NCI-H2029 (cell line): ENCODE measurements at regions not wholly inside any gene's neighbourhood (a gene's known extent, or its start where the extent isn't known, plus 50 kb on each side); places are given as distances from the start of the nearest gene placed in this dataset.

Source experiments
- DNase-seq: peaks from one replicate; lab custom pipeline; 2025; lab: John Stamatoyannopoulos, UW

DNA sequence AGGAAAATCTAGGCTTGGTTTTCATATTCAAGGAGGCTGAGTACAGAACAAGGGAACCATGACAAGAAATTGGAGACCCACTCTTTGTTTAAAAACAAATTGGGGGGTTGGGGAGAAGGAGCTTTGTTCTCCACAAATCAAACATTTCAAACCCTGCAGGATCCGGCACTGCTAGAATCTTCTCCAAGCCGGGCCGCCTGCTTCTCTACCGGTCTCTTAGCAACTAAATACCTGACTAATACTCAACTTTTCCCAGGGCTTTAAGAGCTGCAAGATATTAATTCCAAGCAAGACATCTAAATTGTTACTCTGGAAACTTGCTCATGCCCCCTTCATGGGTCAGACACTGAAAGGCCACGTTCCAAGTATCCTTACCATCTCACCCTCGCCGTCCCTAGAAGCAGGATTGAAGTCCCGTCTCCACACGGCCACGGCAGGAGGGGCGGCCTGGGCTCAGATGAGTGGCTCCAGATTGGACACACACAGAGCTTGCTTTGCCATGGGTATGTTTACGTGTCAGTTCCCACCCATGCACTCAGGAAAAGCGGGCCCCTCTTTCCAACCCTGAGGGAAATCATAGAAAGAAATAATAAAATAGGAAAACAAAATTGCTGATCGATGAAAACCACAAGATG, 126.4 kb upstream of the CDH4 start:
- no peak for DNase-seq

- no peak for DNase-seq
These were observed 125.5 kb upstream of the CDH4 start for GRCh38 chr20:61126369-61127195.

DNA sequence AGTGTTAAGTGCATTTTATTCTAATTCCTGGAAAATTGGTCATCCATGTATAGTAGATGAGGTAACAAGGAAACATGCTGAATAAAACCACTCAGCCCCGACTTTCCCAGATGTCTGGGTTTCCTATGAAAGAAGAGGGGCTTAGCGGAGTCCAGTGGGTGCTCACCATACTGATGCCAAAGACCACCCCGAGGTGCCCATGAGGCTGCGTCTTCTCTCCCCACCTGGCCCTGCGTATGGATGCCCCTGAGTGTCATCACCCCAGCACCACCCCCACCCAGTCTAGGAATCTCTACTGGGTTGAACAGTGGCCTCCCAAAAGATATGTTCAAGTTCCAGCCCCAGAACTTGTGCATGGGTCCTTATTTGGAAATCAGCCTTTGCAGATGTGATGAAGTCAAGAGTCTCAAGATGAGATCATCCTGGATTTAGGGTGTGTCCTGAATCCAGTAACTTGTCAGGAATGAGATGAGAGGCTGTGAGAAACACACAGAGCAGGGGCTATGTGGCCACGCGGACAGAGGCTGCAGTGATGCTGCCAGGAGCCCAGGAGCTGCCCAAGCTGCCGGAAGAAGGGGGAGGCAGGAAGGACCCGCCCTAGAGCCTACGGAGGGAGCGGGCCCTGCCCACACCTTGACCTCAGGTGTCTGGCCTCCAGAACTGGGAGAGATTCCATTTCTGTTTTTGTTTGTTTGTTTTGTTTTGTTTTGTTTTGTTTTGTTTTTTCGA, 124.6 kb upstream of the CDH4 start:
- no peak for DNase-seq

DNA sequence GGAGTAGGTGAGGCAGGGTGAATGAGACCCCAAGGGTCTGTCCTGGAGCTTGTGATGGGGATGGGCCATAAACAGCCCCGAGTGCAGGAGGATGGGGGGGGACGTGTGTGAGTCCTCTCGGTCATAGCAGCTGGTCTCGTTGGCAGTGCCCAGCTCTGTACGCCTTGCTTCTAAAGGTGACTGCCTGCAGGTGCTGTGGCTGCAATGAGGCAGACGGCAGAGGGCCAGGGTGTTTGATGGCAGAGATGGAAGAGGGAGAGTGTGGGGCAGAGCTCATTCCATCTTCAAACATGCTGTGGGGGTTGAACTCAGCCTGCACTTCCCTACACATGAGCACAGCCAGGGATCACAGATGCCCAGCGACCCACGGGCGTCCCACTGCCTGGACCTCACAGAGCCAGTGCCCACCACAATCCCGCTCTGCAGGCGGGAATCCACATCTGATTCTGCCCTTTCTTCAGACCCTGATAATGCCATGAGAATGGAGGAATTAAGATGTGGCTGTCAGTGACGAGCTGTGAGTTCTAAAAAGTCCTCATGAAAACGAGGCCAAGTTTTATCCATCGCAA, 123.3 kb upstream of the CDH4 start:
- DNase-seq = no peak

- no peak for DNase-seq
These were observed 122.8 kb upstream of the CDH4 start for GRCh38 chr20:61129311-61129710.

DNA sequence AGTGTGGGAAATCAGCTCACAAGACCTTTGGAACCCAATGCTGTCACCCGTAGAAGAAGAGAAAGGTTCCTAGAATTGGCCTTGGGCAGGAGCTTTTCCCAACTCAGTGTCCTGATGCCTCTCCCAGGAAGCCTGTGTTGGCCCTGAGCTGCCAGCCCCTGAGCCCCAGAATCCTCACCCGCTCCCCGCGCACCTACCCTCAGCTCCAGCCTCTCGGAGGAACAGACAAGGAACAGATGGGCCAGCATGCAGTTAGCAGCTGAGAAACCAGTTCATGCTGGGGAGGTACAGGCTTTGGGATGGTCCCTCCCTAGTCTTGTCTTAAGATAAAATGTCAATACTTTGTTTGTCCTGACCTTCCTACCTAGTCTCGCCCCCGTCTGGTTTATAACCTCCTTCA, 121.9 kb upstream of the CDH4 start:
- DNase-seq = no peak

- no peak for DNase-seq
These were observed 120.1 kb upstream of the CDH4 start for GRCh38 chr20:61131944-61132343.

DNA sequence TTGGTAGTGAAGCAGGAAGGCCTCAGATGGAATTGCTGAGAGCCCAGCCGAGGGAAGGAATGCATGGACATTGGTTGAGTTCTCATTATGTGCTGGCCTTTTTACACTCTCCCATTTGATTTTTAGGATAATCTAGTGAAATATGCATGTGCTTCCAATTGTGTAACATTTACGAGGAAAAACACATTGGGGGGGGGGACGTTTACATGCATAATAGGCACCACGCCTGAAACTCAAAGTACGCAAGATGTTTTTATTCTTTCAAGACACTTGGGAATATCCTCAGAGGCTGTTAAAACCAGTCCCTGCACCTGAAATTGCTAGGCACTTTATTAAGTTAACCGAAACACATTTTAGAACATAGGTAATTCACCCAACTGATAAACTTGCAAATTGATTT, 118.5 kb upstream of the CDH4 start:
- DNase-seq = no peak

DNA sequence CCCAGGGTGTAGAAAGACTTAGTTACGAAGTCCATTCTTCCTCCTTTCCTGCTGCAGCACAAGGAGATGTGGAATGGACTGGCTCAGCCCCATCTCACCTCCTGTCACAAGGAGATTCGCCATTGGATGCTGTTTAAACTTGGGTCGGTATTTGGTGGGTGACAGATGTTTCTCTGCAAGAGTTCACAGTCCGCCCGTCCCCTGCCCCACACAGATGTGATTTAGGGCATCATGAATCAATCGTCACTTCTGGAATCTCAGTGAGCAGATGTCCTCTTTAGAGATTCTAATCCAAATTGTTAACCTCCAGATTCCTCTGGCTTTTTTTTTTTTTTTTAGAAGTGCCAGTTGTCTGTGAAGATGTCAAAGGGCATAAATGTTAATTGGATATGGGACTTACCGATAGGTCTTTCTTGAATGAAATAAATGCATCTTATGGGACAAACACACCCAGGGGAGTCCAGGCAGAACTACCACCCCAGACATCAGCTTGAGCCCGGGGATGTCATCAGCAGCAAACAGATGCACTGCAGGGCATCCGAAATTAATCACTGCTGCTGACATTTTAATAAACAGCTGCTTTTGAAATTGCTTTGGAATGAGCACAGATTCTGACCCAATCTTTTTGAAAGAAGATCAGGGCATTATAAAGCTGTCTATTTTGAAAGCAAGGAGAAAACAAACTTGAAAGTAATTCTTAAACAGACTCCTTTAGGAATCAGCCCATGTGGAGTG, 117.6 kb upstream of the CDH4 start:
- no peak for DNase-seq

- DNase-seq = no peak
These were observed 116.8 kb upstream of the CDH4 start for GRCh38 chr20:61135266-61135665.

DNA sequence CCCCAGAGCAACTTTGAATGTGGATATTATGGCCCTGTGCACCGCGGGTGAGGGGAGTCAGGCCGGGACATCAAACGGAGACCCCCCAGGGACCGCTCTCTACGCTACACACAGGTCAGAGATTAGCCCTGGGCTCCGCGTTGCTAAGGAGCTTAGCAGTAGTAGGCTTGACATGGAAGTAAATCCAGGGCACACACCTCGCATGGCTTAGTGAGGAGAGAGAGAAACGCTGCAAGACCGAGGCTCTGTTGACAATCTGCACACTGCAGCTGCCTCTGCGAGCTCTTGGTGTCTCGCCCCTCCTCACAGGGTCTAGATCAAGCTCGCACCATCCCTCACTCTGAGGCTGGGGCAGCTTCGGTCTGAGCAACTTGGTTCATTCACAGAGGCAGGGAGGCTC, 116.1 kb upstream of the CDH4 start:
- DNase-seq = no peak

GRCh38 chr20:61138566-61138965, 113.5 kb upstream of the CDH4 start:
- no peak for DNase-seq

DNA sequence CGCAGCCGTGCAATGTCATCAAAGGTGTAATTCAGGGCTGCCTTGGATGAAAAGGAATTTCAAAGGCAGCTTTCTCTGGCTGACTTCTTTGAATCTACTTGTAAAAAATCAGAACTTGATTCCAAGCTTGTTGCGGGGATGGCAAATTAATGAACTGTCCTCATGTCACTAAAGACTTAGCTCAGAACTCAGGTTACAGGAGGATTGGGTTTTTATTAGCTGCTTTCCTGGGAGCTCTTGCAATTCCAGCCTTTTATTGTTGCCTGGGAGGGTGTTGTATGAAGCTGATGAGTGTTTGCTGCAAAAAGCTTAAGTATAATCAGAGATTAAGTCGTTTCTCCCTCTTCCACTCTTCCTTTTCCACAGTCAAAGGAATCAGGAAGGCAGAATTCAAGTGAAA, 113.0 kb upstream of the CDH4 start:
- DNase-seq = no peak

- no peak for DNase-seq
These were observed 111.5 kb upstream of the CDH4 start for GRCh38 chr20:61140576-61140975.

- no peak for DNase-seq
These were observed 106.0 kb upstream of the CDH4 start for GRCh38 chr20:61146023-61146422.

GRCh38 chr20:61149636-61150035, 102.4 kb upstream of the CDH4 start:
- no peak for DNase-seq

DNA sequence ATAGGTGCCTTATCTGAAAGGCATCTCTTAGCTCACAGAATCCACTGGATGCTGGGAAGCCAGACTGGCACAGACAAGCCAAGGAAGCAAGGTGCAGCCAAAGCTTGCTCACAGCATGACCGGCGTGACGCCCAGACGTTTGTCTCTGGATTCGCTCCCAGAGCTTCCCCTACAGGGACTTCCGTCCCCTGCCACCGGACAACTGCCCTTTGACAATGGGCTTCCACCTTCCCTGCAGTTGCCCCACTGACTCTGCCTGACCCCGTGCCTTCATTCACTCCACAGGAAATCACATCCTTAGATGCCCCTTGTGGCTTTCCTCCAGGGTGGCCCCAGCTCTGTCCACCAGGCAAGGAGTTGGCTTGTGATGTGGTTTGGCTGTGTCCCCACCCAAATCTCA, 94.8 kb upstream of the CDH4 start:
- no peak for DNase-seq

- DNase-seq = no peak
These were observed 91.9 kb upstream of the CDH4 start for GRCh38 chr20:61159957-61160686.

GRCh38 chr20:61161726-61162390, 90.2 kb upstream of the CDH4 start:
- no peak for DNase-seq

DNA sequence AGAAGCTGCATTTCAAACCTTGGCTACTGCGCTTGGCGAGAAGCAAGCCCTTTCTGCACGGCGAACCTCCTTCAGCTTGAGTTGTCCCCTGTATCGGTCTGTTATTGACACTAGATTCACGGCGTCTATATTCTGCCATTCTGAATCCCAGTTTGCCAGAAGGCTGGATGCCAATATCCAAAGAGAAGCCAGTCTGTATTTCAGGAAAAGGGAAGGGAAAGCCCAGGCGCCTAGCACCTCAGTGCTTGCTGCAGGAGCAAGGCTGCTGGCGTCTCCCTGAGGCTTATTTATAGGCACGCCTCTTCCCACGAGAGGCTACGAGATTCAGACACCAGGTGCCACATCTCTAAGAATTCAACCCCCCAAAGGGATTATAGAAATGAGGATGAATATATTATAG, 89.6 kb upstream of the CDH4 start:
- DNase-seq = no peak

DNA sequence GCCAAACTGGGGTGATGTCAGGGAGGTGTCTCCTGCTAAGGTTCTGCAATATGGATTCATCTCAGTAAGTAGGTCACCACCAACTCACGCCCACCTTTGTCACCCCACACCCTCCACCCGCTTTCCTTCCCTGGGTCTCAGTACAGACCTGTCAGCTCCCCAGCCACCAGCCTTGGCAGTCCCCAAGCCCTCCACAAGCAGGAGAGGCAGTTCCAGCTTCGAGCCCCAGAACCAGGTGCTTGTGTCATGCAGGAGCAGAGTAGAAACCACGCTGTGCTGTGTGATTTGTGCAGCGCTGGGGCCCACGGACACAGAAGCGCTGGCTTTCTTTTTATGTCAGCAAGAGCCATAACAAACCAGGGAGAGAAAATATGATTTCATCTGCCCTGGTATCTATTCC, 89.0 kb upstream of the CDH4 start:
- DNase-seq = no peak
